Adrenal gland (tissue), 5 donors: ENCODE measurements at regions not wholly inside any gene's neighbourhood (a gene's known extent, or its start where the extent isn't known, plus 50 kb on each side); places are given as distances from the start of the nearest gene placed in this dataset.

Experiments used
- CTCF ChIP-seq, 6 experiments: fragments of 450-650 bp in 4 of 6; fragments of 200-600 bp in 2 of 6; sonication (generic) in 1 of 6; IDR thresholded peaks; 1 replicate in 5 of 6; 2 replicates in 1 of 6; pipeline versions ENCODE4 v1.5.1 to v1.8.0; 2016 to 2021; ENCODE audit warnings: antibody characterized with exemption in 6 of 6, mild to moderate bottlenecking in 2 of 6, moderate library complexity in 1 of 6
- POLR2A ChIP-seq, 2 donors: fragments of 450-650 bp; IDR thresholded peaks; one replicate each; pipeline ENCODE4 v1.6.1; 2017; ENCODE audit warnings: antibody characterized with exemption in 2 of 2, mild to moderate bottlenecking in 2 of 2, moderate library complexity in 1 of 2
- donor health status: DM: no; HTN: no; CAD: no.

- TF ChIP-seq CTCF (IDR thresholded peaks at IDR 0.05) = no peak
- TF ChIP-seq POLR2A (IDR thresholded peaks at IDR 0.05) = no peak
Measured at GRCh38 chr7:127446842-127447241, 54.3 kb upstream of the ZNF800 start.
